Mucosa of rectum (tissue), 2 donors: ENCODE measurements at regions not wholly inside any gene's neighbourhood (a gene's known extent, or its start where the extent isn't known, plus 50 kb on each side); places are given as distances from the start of the nearest gene placed in this dataset.

Experiments
- H3K27ac ChIP-seq, 2 donors: one replicate each; pipeline ENCODE4 v1.7.0; 2013; ENCODE audit warnings: inconsistent platforms in 2 of 2, low read depth in 2 of 2, low read length in 2 of 2
- H3K27me3 ChIP-seq, 2 donors: one replicate each; pipeline ENCODE4 v1.7.0; 2013; ENCODE audit warnings: low read length in 2 of 2; ENCODE audit not compliant: control insufficient read depth in 2 of 2, insufficient read depth in 2 of 2
- H3K36me3 ChIP-seq, 2 donors: one replicate each; pipeline ENCODE4 v1.7.0; 2013; ENCODE audit warnings: low read length in 2 of 2; ENCODE audit not compliant: control insufficient read depth in 2 of 2, insufficient read depth in 2 of 2
- H3K4me1 ChIP-seq, 2 donors: one replicate each; pipeline ENCODE4 v1.7.0; 2013; ENCODE audit warnings: low read length in 2 of 2, mild to moderate bottlenecking in 1 of 2; ENCODE audit not compliant: control insufficient read depth in 2 of 2, insufficient read depth in 2 of 2
- H3K4me3 ChIP-seq, 2 donors: one replicate each; pipeline ENCODE4 v1.7.0; 2013; ENCODE audit warnings: low read length in 2 of 2
- H3K9ac ChIP-seq, 2 donors: one replicate each; pipeline ENCODE4 v1.7.0; 2013; ENCODE audit warnings: low read length in 2 of 2, low read depth in 1 of 2, mild to moderate bottlenecking in 1 of 2
- H3K9me3 ChIP-seq, 2 donors: one replicate each; pipeline ENCODE4 v1.7.0; 2013; ENCODE audit warnings: low read length in 2 of 2; ENCODE audit not compliant: control insufficient read depth in 2 of 2
- donor health status: healthy.
- donor health status: Normal muscosa, but diverticular disease.

GRCh38 chr1:163436140-163436812 is 114.5 kb downstream of the NUF2 start:
- no peaks in the 10 kb centered on the region for H3K36me3 ChIP-seq
- no peaks in the 10 kb centered on the region for H3K27me3 ChIP-seq
- no peaks in the 10 kb centered on the region for H3K9me3 ChIP-seq
- no peak overlapping the region for H3K9ac ChIP-seq
- H3K4me1 ChIP-seq = no peaks in the 10 kb centered on the region
- H3K27ac ChIP-seq = no peak overlapping the region
- H3K4me3 ChIP-seq = no peak overlapping the region

- no peak overlapping the region for H3K27ac ChIP-seq
- H3K9me3 ChIP-seq = no peaks in the 10 kb centered on the region
- H3K36me3 ChIP-seq = no peaks in the 10 kb centered on the region
- no peak overlapping the region for H3K9ac ChIP-seq
- H3K4me3 ChIP-seq = no peak overlapping the region
- H3K4me1 ChIP-seq = no peaks in the 10 kb centered on the region
- no peaks in the 10 kb centered on the region for H3K27me3 ChIP-seq
These were observed 117.7 kb downstream of the NUF2 start for GRCh38 chr1:163439471-163439870.

- no peaks in the 10 kb centered on the region for H3K27me3 ChIP-seq
- H3K27ac ChIP-seq = no peak overlapping the region
These were observed 118.3 kb downstream of the NUF2 start for GRCh38 chr1:163440090-163440489.

GRCh38 chr1:163442231-163442879 is 120.6 kb downstream of the NUF2 start:
- Histone ChIP-seq H3K4me1 (no peaks in the 10 kb centered on the region), H3K36me3 (no peaks in the 10 kb centered on the region), H3K9ac (no peak overlapping the region), H3K4me3 (no peak overlapping the region), H3K27me3 (no peaks in the 10 kb centered on the region), H3K9me3 (no peaks in the 10 kb centered on the region), H3K27ac (no peak overlapping the region)

More at GRCh38 chr1:163440090-163440489, 118.3 kb downstream of the NUF2 start:
- Histone ChIP-seq H3K4me1 (no peaks in the 10 kb centered on the region), H3K9ac (no peak overlapping the region), H3K36me3 (no peaks in the 10 kb centered on the region), H3K4me3 (no peak overlapping the region), H3K9me3 (no peaks in the 10 kb centered on the region)

- Histone ChIP-seq H3K36me3 (no peaks in the 10 kb centered on the region), H3K4me1 (no peaks in the 10 kb centered on the region), H3K27ac (no peak overlapping the region), H3K9me3 (no peaks in the 10 kb centered on the region), H3K27me3 (no peaks in the 10 kb centered on the region), H3K9ac (no peak overlapping the region), H3K4me3 (no peak overlapping the region)
These were observed 121.1 kb downstream of the NUF2 start for GRCh38 chr1:163442895-163443294.

- no peaks in the 10 kb centered on the region for H3K9me3 ChIP-seq
- H3K4me3 ChIP-seq = no peak overlapping the region
- H3K4me1 ChIP-seq = no peaks in the 10 kb centered on the region
- no peaks in the 10 kb centered on the region for H3K27me3 ChIP-seq
- no peak overlapping the region for H3K27ac ChIP-seq
- no peaks in the 10 kb centered on the region for H3K36me3 ChIP-seq
- no peak overlapping the region for H3K9ac ChIP-seq
These were observed 122.1 kb downstream of the NUF2 start for GRCh38 chr1:163443863-163444262.

- Histone ChIP-seq H3K9ac (no peak overlapping the region), H3K27ac (no peak overlapping the region), H3K9me3 (no peaks in the 10 kb centered on the region), H3K4me3 (no peak overlapping the region), H3K4me1 (no peaks in the 10 kb centered on the region), H3K27me3 (no peaks in the 10 kb centered on the region), H3K36me3 (no peaks in the 10 kb centered on the region)
These were observed 122.9 kb downstream of the NUF2 start for GRCh38 chr1:163444665-163445064.

GRCh38 chr1:163450986-163451385 is 129.2 kb downstream of the NUF2 start:
- Histone ChIP-seq H3K4me3 (no peak overlapping the region), H3K27me3 (no peaks in the 10 kb centered on the region), H3K9ac (no peak overlapping the region), H3K9me3 (no peaks in the 10 kb centered on the region), H3K27ac (no peak overlapping the region), H3K36me3 (no peaks in the 10 kb centered on the region), H3K4me1 (no peaks in the 10 kb centered on the region)

GRCh38 chr1:163459539-163459938 is 137.8 kb downstream of the NUF2 start:
- no peaks in the 10 kb centered on the region for H3K9me3 ChIP-seq
- no peaks in the 10 kb centered on the region for H3K36me3 ChIP-seq
- H3K4me3 ChIP-seq = no peak overlapping the region
- no peaks in the 10 kb centered on the region for H3K4me1 ChIP-seq
- H3K27ac ChIP-seq = no peak overlapping the region
- H3K9ac ChIP-seq = no peak overlapping the region
- no peaks in the 10 kb centered on the region for H3K27me3 ChIP-seq

GRCh38 chr1:163467289-163467688 is 145.5 kb downstream of the NUF2 start:
- no peak overlapping the region for H3K27ac ChIP-seq
- no peaks in the 10 kb centered on the region for H3K9me3 ChIP-seq
- no peaks in the 10 kb centered on the region for H3K27me3 ChIP-seq
- no peak overlapping the region for H3K4me3 ChIP-seq
- H3K36me3 ChIP-seq = no peaks in the 10 kb centered on the region
- H3K9ac ChIP-seq = no peak overlapping the region
- peaks cover 0 to 4% of the 10 kb centered on the region in 2 donors for H3K4me1 ChIP-seq
